ENCODE measurements at regions not wholly inside any gene's neighbourhood (a gene's known extent, or its start where the extent isn't known, plus 50 kb on each side); places are given as distances from the start of the nearest gene placed in this dataset.

GRCh38 chr2:215748446-215748845, 264.9 kb downstream of the MREG start (continued):
- TF ChIP-seq, protein P1, sequence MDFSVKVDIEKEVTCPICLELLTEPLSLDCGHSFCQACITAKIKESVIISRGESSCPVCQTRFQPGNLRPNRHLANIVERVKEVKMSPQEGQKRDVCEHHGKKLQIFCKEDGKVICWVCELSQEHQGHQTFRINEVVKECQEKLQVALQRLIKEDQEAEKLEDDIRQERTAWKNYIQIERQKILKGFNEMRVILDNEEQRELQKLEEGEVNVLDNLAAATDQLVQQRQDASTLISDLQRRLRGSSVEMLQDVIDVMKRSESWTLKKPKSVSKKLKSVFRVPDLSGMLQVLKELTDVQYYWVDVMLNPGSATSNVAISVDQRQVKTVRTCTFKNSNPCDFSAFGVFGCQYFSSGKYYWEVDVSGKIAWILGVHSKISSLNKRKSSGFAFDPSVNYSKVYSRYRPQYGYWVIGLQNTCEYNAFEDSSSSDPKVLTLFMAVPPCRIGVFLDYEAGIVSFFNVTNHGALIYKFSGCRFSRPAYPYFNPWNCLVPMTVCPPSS (IDR thresholded peaks at IDR 0.05) = no peak
- 0 out of 4 replicates have a peak, but pooled peaks of 1 of the 2 experiments have one; percentile 17 for TF ChIP-seq EP300 (IDR thresholded peaks at IDR 0.05; ENCODE audit: low read depth in 2 of 2, low read length in 2 of 2)
- TF ChIP-seq EP300 (CRISPR knock-in tag; IDR thresholded peaks at IDR 0.05; ENCODE audit: borderline replicate concordance) = no peak
- TF ChIP-seq ARNT (IDR thresholded peaks at IDR 0.05) = no peak
- no peak for TF ChIP-seq ZNF672 (CRISPR knock-in tag; IDR thresholded peaks at IDR 0.05)
- peak; percentile 33; the same call in 1 of the 2 replicates for TF ChIP-seq SALL1 (CRISPR knock-in tag; IDR thresholded peaks at IDR 0.05)
- no peak for TF ChIP-seq MXD1 (CRISPR knock-in tag; IDR thresholded peaks at IDR 0.05)
- 0 out of 2 replicates have a peak, but pooled peaks have one; percentile 47 for TF ChIP-seq GATAD2A (CRISPR knock-in tag; IDR thresholded peaks at IDR 0.05)
- no peak for TF ChIP-seq ZNF160 (CRISPR knock-in tag; IDR thresholded peaks at IDR 0.05)
- TF ChIP-seq, protein P2, sequence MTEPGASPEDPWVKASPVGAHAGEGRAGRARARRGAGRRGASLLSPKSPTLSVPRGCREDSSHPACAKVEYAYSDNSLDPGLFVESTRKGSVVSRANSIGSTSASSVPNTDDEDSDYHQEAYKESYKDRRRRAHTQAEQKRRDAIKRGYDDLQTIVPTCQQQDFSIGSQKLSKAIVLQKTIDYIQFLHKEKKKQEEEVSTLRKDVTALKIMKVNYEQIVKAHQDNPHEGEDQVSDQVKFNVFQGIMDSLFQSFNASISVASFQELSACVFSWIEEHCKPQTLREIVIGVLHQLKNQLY (CRISPR knock-in tag; IDR thresholded peaks at IDR 0.05) = peak; percentile 67; the same call in 1 of the 2 replicates
- peak; percentile 66; the same call in 1 of the 2 replicates for TF ChIP-seq BORCS8-MEF2B (CRISPR knock-in tag; IDR thresholded peaks at IDR 0.05)
- TF ChIP-seq NR2F2 (IDR thresholded peaks at IDR 0.05; ENCODE audit: borderline replicate concordance, low read depth) = no peak
- no peak for TF ChIP-seq RBFOX2 (IDR thresholded peaks at IDR 0.05; ENCODE audit: low read depth, low read length)
- TF ChIP-seq HNF4G (IDR thresholded peaks at IDR 0.05; ENCODE audit: borderline replicate concordance, low read depth, low read length) = no peak
- 0 out of 2 replicates have a peak, but pooled peaks have one; percentile 21 for TF ChIP-seq HNF4G (CRISPR knock-in tag; IDR thresholded peaks at IDR 0.05; ENCODE audit: borderline replicate concordance, low read depth)
- TF ChIP-seq REST (IDR thresholded peaks at IDR 0.05; ENCODE audit: borderline replicate concordance in 1 of 2, low read depth in 1 of 2, low read length in 2 of 2) = no peak
- TF ChIP-seq HMG20A (CRISPR knock-in tag; IDR thresholded peaks at IDR 0.05; ENCODE audit: borderline replicate concordance) = peak; percentile 67; the same call in 1 of the 2 replicates
- peak; percentile 72 for TF ChIP-seq RARA (CRISPR knock-in tag; IDR thresholded peaks at IDR 0.05)
- no peak for TF ChIP-seq MED8 (CRISPR knock-in tag; IDR thresholded peaks at IDR 0.05; ENCODE audit: insufficient replicate concordance)
- TF ChIP-seq, protein P3, sequence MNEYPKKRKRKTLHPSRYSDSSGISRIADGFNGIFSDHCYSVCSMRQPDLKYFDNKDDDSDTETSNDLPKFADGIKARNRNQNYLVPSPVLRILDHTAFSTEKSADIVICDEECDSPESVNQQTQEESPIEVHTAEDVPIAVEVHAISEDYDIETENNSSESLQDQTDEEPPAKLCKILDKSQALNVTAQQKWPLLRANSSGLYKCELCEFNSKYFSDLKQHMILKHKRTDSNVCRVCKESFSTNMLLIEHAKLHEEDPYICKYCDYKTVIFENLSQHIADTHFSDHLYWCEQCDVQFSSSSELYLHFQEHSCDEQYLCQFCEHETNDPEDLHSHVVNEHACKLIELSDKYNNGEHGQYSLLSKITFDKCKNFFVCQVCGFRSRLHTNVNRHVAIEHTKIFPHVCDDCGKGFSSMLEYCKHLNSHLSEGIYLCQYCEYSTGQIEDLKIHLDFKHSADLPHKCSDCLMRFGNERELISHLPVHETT (CRISPR knock-in tag; conservative IDR thresholded peaks at IDR 0.05) = no peak
- TF ChIP-seq STAT5B (CRISPR knock-in tag; IDR thresholded peaks at IDR 0.05) = no peak
- no peak for TF ChIP-seq HES4 (CRISPR knock-in tag; IDR thresholded peaks at IDR 0.05; ENCODE audit: borderline replicate concordance)

All from HepG2 (cell line).